ENCODE measurements at regions not wholly inside any gene's neighbourhood (a gene's known extent, or its start where the extent isn't known, plus 50 kb on each side); places are given as distances from the start of the nearest gene placed in this dataset.

DNA sequence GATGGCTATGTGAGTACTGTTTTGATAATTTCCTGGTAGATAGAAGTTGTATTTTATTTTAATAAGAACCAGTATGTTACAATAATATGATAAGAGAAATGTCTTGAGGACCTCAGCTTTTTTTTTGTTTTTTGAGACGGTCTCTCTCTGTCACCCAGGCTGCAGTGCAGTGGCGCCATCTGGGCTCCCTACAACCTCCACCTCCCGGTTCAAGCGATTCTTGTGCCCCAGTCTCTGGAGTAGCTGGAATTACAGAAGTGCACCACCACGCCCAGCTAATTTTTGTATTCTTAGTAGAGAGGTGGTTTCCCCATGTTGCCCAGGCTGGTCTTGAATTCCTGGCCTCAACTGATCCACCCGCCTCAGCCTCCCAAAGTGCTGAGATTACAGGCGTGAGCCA, 968.1 kb upstream of the ADGRL4 start (continued):
- TF ChIP-seq CHD7 (IDR thresholded peaks at IDR 0.05; ENCODE audit: insufficient replicate concordance, low read length) = no peak
- TF ChIP-seq RAD21 (IDR thresholded peaks at IDR 0.05 in 1 of 2, conservative IDR thresholded peaks at IDR 0.05 in 1 of 2; ENCODE audit: low read depth in 2 of 2, low read length in 2 of 2) = peak; percentile 58 to 64
- TF ChIP-seq EP300 (IDR thresholded peaks at IDR 0.05; ENCODE audit: borderline replicate concordance in 1 of 2, low read depth in 2 of 2, low read length in 2 of 2) = no peak

Measured in H1 (cell line).